ENCODE measurements at regions not wholly inside any gene's neighbourhood (a gene's known extent, or its start where the extent isn't known, plus 50 kb on each side); places are given as distances from the start of the nearest gene placed in this dataset.

DNA sequence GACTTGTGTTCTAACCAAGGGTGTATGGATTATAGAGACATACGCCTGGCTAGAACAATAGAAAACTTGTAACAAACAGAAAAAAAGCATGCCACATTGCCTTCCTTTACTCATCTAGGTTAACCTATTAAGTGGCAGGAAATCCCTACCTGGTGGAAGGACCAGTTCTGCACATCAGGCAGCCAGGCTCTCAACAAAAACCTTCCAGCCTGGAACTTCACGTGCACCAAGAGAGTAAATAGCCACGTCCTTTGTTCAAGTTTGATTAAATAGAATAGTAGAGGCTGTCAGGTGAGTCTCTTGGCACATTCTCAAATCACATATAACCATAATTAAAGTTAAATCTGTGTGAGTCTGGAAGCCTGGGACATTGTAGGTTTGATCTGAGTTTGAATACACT, 85.0 kb upstream of the DPH6 start:
- DNase-seq (ENCODE audit: low read depth, low spot score) (no peak), FAIRE-seq (no peak), ATAC-seq (no peak)
- Histone ChIP-seq H4K20me1 (ENCODE audit: control insufficient read depth, insufficient read depth) (no peaks in the 10 kb centered on the region), H3K4me1 (ENCODE audit: control insufficient read depth, insufficient read depth, low read length) (no peaks in the 10 kb centered on the region), H3K27me3 (replicated peaks in 1 of 2; ENCODE audit: control insufficient read depth in 2 of 2, insufficient read depth in 2 of 2, low read length in 1 of 2) (no peaks in the 10 kb centered on the region), H3K27ac (ENCODE audit: control insufficient read depth, insufficient read depth) (no peak overlapping the region), H3K79me2 (ENCODE audit: control insufficient read depth, insufficient read depth, low read length) (no peaks in the 10 kb centered on the region), H3K9me3 (replicated peaks; ENCODE audit: control insufficient read depth, insufficient read depth, low read length) (no peaks in the 10 kb centered on the region), H3K9ac (ENCODE audit: control insufficient read depth, insufficient read depth, low read length) (no peak overlapping the region), H3K36me3 (ENCODE audit: control insufficient read depth in 2 of 2, insufficient read depth in 2 of 2, low read length in 1 of 2) (no peaks in the 10 kb centered on the region), H3K4me2 (ENCODE audit: control insufficient read depth, insufficient read depth) (no peak overlapping the region), H2AFZ (ENCODE audit: control insufficient read depth, low read depth, low read length) (no peak overlapping the region), H3K4me3 (no peak overlapping the region)
- ChIA-PET SMC1A (ENCODE audit: uncharacterized antibody, unreplicated experiment) (no interaction called here), CTCF (no interaction called here), RAD21 (ENCODE audit: unreplicated experiment) (no interaction called here), POLR2A (no interaction called here)
- 63% methylated on average over 3 of the region's 3 CpGs for WGBS (ENCODE audit: insufficient coverage, insufficient replicate concordance, low lambda C conversion rate, missing lambda C conversion rate)
- intact Hi-C loops (cut with micrococcal nuclease; ENCODE audit: unreplicated experiment): no loop called here
- in situ Hi-C loops (cut with MboI): no loop called here
- no TSS peak for BruUV-seq (replicated peaks)
- TF ChIP-seq, protein P1, sequence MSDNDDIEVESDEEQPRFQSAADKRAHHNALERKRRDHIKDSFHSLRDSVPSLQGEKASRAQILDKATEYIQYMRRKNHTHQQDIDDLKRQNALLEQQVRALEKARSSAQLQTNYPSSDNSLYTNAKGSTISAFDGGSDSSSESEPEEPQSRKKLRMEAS (IDR thresholded peaks at IDR 0.05; ENCODE audit: low read depth, low read length): no peak
- TF ChIP-seq POLR2AphosphoS5 (IDR thresholded peaks at IDR 0.05; ENCODE audit: low read length) (no peak), HDAC6 (IDR thresholded peaks at IDR 0.05; ENCODE audit: unreplicated experiment) (no peak), KLF5 (IDR thresholded peaks at IDR 0.05; ENCODE audit: partially characterized antibody) (no peak), RFX5 (IDR thresholded peaks at IDR 0.05; ENCODE audit: low read depth, low read length) (no peak), ZSCAN29 (IDR thresholded peaks at IDR 0.05) (no peak), TARDBP (IDR thresholded peaks at IDR 0.05; ENCODE audit: borderline replicate concordance) (no peak), SIN3A (IDR thresholded peaks at IDR 0.05; ENCODE audit: low read depth, low read length) (no peak), PML (IDR thresholded peaks at IDR 0.05; ENCODE audit: low read length) (no peak)
- TF ChIP-seq, protein P2, sequence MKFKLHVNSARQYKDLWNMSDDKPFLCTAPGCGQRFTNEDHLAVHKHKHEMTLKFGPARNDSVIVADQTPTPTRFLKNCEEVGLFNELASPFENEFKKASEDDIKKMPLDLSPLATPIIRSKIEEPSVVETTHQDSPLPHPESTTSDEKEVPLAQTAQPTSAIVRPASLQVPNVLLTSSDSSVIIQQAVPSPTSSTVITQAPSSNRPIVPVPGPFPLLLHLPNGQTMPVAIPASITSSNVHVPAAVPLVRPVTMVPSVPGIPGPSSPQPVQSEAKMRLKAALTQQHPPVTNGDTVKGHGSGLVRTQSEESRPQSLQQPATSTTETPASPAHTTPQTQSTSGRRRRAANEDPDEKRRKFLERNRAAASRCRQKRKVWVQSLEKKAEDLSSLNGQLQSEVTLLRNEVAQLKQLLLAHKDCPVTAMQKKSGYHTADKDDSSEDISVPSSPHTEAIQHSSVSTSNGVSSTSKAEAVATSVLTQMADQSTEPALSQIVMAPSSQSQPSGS (IDR thresholded peaks at IDR 0.05; ENCODE audit: low read length): no peak
- TF ChIP-seq, protein P3, sequence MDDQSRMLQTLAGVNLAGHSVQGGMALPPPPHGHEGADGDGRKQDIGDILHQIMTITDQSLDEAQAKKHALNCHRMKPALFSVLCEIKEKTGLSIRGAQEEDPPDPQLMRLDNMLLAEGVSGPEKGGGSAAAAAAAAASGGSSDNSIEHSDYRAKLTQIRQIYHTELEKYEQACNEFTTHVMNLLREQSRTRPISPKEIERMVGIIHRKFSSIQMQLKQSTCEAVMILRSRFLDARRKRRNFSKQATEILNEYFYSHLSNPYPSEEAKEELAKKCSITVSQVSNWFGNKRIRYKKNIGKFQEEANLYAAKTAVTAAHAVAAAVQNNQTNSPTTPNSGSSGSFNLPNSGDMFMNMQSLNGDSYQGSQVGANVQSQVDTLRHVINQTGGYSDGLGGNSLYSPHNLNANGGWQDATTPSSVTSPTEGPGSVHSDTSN (IDR thresholded peaks at IDR 0.05; ENCODE audit: insufficient replicate concordance, low read depth, low read length): no peak
- TF ChIP-seq, protein P4, sequence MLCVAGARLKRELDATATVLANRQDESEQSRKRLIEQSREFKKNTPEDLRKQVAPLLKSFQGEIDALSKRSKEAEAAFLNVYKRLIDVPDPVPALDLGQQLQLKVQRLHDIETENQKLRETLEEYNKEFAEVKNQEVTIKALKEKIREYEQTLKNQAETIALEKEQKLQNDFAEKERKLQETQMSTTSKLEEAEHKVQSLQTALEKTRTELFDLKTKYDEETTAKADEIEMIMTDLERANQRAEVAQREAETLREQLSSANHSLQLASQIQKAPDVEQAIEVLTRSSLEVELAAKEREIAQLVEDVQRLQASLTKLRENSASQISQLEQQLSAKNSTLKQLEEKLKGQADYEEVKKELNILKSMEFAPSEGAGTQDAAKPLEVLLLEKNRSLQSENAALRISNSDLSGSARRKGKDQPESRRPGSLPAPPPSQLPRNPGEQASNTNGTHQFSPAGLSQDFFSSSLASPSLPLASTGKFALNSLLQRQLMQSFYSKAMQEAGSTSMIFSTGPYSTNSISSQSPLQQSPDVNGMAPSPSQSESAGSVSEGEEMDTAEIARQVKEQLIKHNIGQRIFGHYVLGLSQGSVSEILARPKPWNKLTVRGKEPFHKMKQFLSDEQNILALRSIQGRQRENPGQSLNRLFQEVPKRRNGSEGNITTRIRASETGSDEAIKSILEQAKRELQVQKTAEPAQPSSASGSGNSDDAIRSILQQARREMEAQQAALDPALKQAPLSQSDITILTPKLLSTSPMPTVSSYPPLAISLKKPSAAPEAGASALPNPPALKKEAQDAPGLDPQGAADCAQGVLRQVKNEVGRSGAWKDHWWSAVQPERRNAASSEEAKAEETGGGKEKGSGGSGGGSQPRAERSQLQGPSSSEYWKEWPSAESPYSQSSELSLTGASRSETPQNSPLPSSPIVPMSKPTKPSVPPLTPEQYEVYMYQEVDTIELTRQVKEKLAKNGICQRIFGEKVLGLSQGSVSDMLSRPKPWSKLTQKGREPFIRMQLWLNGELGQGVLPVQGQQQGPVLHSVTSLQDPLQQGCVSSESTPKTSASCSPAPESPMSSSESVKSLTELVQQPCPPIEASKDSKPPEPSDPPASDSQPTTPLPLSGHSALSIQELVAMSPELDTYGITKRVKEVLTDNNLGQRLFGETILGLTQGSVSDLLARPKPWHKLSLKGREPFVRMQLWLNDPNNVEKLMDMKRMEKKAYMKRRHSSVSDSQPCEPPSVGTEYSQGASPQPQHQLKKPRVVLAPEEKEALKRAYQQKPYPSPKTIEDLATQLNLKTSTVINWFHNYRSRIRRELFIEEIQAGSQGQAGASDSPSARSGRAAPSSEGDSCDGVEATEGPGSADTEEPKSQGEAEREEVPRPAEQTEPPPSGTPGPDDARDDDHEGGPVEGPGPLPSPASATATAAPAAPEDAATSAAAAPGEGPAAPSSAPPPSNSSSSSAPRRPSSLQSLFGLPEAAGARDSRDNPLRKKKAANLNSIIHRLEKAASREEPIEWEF (IDR thresholded peaks at IDR 0.05; ENCODE audit: insufficient replicate concordance, low read depth, low read length): no peak

Data from GM12878 (cell line).